GM19455 (cell line): ENCODE measurements at regions not wholly inside any gene's neighbourhood (a gene's known extent, or its start where the extent isn't known, plus 50 kb on each side); places are given as distances from the start of the nearest gene placed in this dataset.

Experiments used
- ATAC-seq: cut with Tn5 transposase; IDR thresholded peaks from one replicate; pipeline ENCODE4 v1.9.1; 2021; ENCODE audit not compliant: unreplicated experiment

GRCh38 chr11:79762279-79762921, 321.6 kb upstream of the TENM4 start:
- ATAC-seq = no peak

- no peak for ATAC-seq
Measured at GRCh38 chr11:79758325-79758724, 317.5 kb upstream of the TENM4 start.

GRCh38 chr11:79747406-79747805, 306.6 kb upstream of the TENM4 start:
- ATAC-seq = no peak

- ATAC-seq = no peak
Measured at GRCh38 chr11:79744941-79745340, 304.1 kb upstream of the TENM4 start.

GRCh38 chr11:79742176-79742575, 301.3 kb upstream of the TENM4 start:
- ATAC-seq = no peak

- no peak for ATAC-seq
Measured at GRCh38 chr11:79739591-79739990, 298.8 kb upstream of the TENM4 start.

- ATAC-seq = no peak
Measured at GRCh38 chr11:79727221-79727620, 286.4 kb upstream of the TENM4 start.

- no peak for ATAC-seq
Measured at GRCh38 chr11:79720115-79720514, 279.3 kb upstream of the TENM4 start.

- ATAC-seq = peak; percentile 73
Measured at GRCh38 chr11:79708319-79708932, 267.6 kb upstream of the TENM4 start.

GRCh38 chr11:79705648-79706047, 264.8 kb upstream of the TENM4 start:
- no peak for ATAC-seq

- no peak for ATAC-seq
Measured at GRCh38 chr11:79702303-79702702, 261.5 kb upstream of the TENM4 start.

GRCh38 chr11:79699246-79699645, 258.4 kb upstream of the TENM4 start:
- no peak for ATAC-seq

- ATAC-seq = no peak
Measured at GRCh38 chr11:79697905-79698304, 257.1 kb upstream of the TENM4 start.

GRCh38 chr11:79694368-79694767, 253.5 kb upstream of the TENM4 start:
- ATAC-seq = no peak

- ATAC-seq = no peak
Measured at GRCh38 chr11:79691445-79691844, 250.6 kb upstream of the TENM4 start.

- no peak for ATAC-seq
Measured at GRCh38 chr11:79686703-79687419, 246.0 kb upstream of the TENM4 start.

- no peak for ATAC-seq
Measured at GRCh38 chr11:79683930-79684329, 243.1 kb upstream of the TENM4 start.

- ATAC-seq = no peak
Measured at GRCh38 chr11:79678780-79679452, 238.1 kb upstream of the TENM4 start.

- ATAC-seq = no peak
Measured at GRCh38 chr11:79676396-79676795, 235.6 kb upstream of the TENM4 start.

GRCh38 chr11:79675081-79675480, 234.3 kb upstream of the TENM4 start:
- ATAC-seq = no peak

- ATAC-seq = no peak
Measured at GRCh38 chr11:79672786-79673185, 232.0 kb upstream of the TENM4 start.

- no peak for ATAC-seq
Measured at GRCh38 chr11:79671401-79671800, 230.6 kb upstream of the TENM4 start.
